Mammary epithelial cell (primary cell): ENCODE measurements at regions not wholly inside any gene's neighbourhood (a gene's known extent, or its start where the extent isn't known, plus 50 kb on each side); places are given as distances from the start of the nearest gene placed in this dataset.

ENCODE experiments used
- EZH2 ChIP-seq: IDR thresholded peaks from 2 replicates; pipeline ENCODE4 v1.6.1; 2012; ENCODE audit warnings: low read length, inconsistent platforms, borderline replicate concordance
- TF ChIP-seq, protein P1 (sequence below), 2 donors: IDR thresholded peaks in 1 of 2; conservative IDR thresholded peaks in 1 of 2; 2 replicates each; pipeline ENCODE4 v1.5.1; 2011 to 2012; ENCODE audit warnings: inconsistent platforms in 2 of 2, low read length in 2 of 2, mild to moderate bottlenecking in 2 of 2, control low read depth in 1 of 2, low read depth in 1 of 2; ENCODE audit not compliant: insufficient read depth in 1 of 2; ENCODE audit errors: extremely low read depth in 1 of 2

DNA sequence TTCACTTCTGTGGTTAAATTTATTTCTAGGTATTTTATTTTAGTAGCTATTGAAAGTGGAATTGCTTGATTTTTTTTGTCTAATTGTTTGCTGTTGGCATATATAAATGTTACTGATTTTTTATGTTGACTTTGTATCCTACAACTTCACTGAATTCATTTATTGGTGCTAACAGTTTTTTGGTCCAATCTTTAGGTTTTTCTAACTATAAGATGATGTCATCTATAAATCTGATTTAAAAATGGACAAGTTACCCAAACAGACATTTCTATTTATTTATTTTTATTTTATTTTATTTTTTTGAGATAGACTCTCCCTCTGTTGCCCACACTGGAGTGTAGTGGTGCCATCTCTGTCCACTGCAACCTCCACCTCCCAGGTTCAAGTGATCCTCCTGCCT, 162.3 kb downstream of the COX7C start:
- no peak for TF ChIP-seq EZH2
- TF ChIP-seq, protein P1, sequence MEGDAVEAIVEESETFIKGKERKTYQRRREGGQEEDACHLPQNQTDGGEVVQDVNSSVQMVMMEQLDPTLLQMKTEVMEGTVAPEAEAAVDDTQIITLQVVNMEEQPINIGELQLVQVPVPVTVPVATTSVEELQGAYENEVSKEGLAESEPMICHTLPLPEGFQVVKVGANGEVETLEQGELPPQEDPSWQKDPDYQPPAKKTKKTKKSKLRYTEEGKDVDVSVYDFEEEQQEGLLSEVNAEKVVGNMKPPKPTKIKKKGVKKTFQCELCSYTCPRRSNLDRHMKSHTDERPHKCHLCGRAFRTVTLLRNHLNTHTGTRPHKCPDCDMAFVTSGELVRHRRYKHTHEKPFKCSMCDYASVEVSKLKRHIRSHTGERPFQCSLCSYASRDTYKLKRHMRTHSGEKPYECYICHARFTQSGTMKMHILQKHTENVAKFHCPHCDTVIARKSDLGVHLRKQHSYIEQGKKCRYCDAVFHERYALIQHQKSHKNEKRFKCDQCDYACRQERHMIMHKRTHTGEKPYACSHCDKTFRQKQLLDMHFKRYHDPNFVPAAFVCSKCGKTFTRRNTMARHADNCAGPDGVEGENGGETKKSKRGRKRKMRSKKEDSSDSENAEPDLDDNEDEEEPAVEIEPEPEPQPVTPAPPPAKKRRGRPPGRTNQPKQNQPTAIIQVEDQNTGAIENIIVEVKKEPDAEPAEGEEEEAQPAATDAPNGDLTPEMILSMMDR (conservative IDR thresholded peaks at IDR 0.05 in 1 of 2, IDR thresholded peaks at IDR 0.05 in 1 of 2; ENCODE audit: extremely low read depth in 1 of 2, insufficient read depth in 1 of 2, low read depth in 1 of 2, low read length in 2 of 2): no peak
